Neural cell (in vitro differentiated cells): ENCODE measurements at regions not wholly inside any gene's neighbourhood (a gene's known extent, or its start where the extent isn't known, plus 50 kb on each side); places are given as distances from the start of the nearest gene placed in this dataset.

Source experiments
- H2AFZ ChIP-seq: fragments of 200-600, 300-800 bp; sonication (generic), shearing (Covaris generic); 2 replicates; pipeline ENCODE4 v1.6.0; 2014; ENCODE audit warnings: low read depth, mild to moderate bottlenecking, antibody characterized with exemption, low read length, moderate library complexity
- H3F3A ChIP-seq: fragments of 200-600 bp; shearing (Covaris generic); 2 replicates; pipeline ENCODE4 v1.6.1; 2016; ENCODE audit warnings: mild to moderate bottlenecking, moderate library complexity, mixed read lengths, antibody characterized with exemption, low read length; ENCODE audit not compliant: insufficient read depth, poor library complexity, severe bottlenecking
- H3K27ac ChIP-seq: fragments of 200-600, 300-800 bp; sonication (generic), shearing (Covaris generic); 2 replicates; pipeline ENCODE4 v1.5.1; 2014; ENCODE audit warnings: mild to moderate bottlenecking, low read length, moderate library complexity
- H3K27me3 ChIP-seq: fragments of 300-800, 200-600 bp; sonication (generic), shearing (Covaris generic); 2 replicates; pipeline ENCODE4 v1.6.0; 2014; ENCODE audit warnings: mild to moderate bottlenecking, low read depth, low read length, moderate library complexity; ENCODE audit not compliant: insufficient read depth
- H3K36me3 ChIP-seq: fragments of 300-800, 200-600 bp; sonication (generic), shearing (Covaris generic); 2 replicates; pipeline ENCODE4 v1.5.1; 2014; ENCODE audit warnings: mild to moderate bottlenecking, antibody characterized with exemption, low read length, moderate library complexity; ENCODE audit not compliant: insufficient read depth
- H3K4me2 ChIP-seq: fragments of 300-800, 200-600 bp; sonication (generic), shearing (Covaris generic); 2 replicates; pipeline ENCODE4 v1.6.0; 2014; ENCODE audit warnings: mild to moderate bottlenecking, low read length
- H3K4me3 ChIP-seq: fragments of 300-800, 200-600 bp; sonication (generic), shearing (Covaris generic); 2 replicates; pipeline ENCODE4 v1.5.1; 2014; ENCODE audit warnings: mild to moderate bottlenecking, low read length, moderate library complexity
- H3K79me2 ChIP-seq: fragments of 200-600 bp; shearing (Covaris generic); replicated peaks from 2 replicates; pipeline ENCODE4 v1.6.0; 2014; ENCODE audit warnings: mild to moderate bottlenecking, low read length, moderate library complexity; ENCODE audit not compliant: insufficient read depth
- H3K9ac ChIP-seq: fragments of 300-800, 200-600 bp; sonication (generic), shearing (Covaris generic); 2 replicates; pipeline ENCODE4 v1.6.1; 2016; ENCODE audit warnings: mild to moderate bottlenecking, low read length, mixed read lengths
- H3K9me2 ChIP-seq: fragments of 200-600 bp; shearing (Covaris generic); 2 replicates; pipeline ENCODE4 v1.6.1; 2016; ENCODE audit warnings: mild to moderate bottlenecking, low read length, mixed read lengths; ENCODE audit not compliant: insufficient read depth
- H3K9me3 ChIP-seq: fragments of 200-600, 300-800 bp; sonication (generic), shearing (Covaris generic); 2 replicates; pipeline ENCODE4 v1.6.1; 2016; ENCODE audit warnings: mild to moderate bottlenecking, mixed run types, low read length, moderate library complexity, mixed read lengths
- H4K20me1 ChIP-seq: fragments of 200-600 bp; shearing (Covaris generic); 2 replicates; pipeline ENCODE4 v1.6.1; 2016; ENCODE audit warnings: mild to moderate bottlenecking, mixed run types; ENCODE audit not compliant: insufficient read depth
- CTCF ChIP-seq: fragments of 450-650 bp; IDR thresholded peaks from 2 replicates; pipeline ENCODE4 v1.5.1; 2014; ENCODE audit warnings: antibody characterized with exemption, mild to moderate bottlenecking, moderate library complexity; ENCODE audit not compliant: poor library complexity, severe bottlenecking
- EP300 ChIP-seq: fragments of 450-650 bp; conservative IDR thresholded peaks from 2 replicates; pipeline ENCODE4 v1.6.1; 2014; ENCODE audit warnings: antibody characterized with exemption, mild to moderate bottlenecking, moderate library complexity; ENCODE audit not compliant: poor library complexity, severe bottlenecking
- EZH2 ChIP-seq: fragments of 200-600, 300-800 bp; shearing (Covaris generic), sonication (generic); IDR thresholded peaks from 2 replicates; pipeline ENCODE4 v1.6.1; 2014; ENCODE audit warnings: antibody characterized with exemption, low read length, borderline replicate concordance, mild to moderate bottlenecking; ENCODE audit not compliant: insufficient read depth, poor library complexity, severe bottlenecking
- MXI1 ChIP-seq: fragments of 450-650 bp; conservative IDR thresholded peaks from 2 replicates; pipeline ENCODE4 v1.6.1; 2014; ENCODE audit warnings: antibody characterized with exemption, mild to moderate bottlenecking; ENCODE audit not compliant: poor library complexity, severe bottlenecking
- POLR2AphosphoS5 ChIP-seq: IDR thresholded peaks from 2 replicates; pipeline ENCODE4 v1.6.1; 2012
- RAD21 ChIP-seq: fragments of 450-650 bp; conservative IDR thresholded peaks from 2 replicates; pipeline ENCODE4 v1.6.1; 2014; ENCODE audit warnings: antibody characterized with exemption, mild to moderate bottlenecking, moderate library complexity
- REST ChIP-seq: IDR thresholded peaks from 2 replicates; pipeline ENCODE4 v1.6.1; 2012; ENCODE audit warnings: borderline replicate concordance
- SMC3 ChIP-seq: fragments of 450-650 bp; conservative IDR thresholded peaks from 2 replicates; pipeline ENCODE4 v1.6.1; 2014; ENCODE audit warnings: antibody characterized with exemption, mild to moderate bottlenecking, moderate library complexity; ENCODE audit not compliant: poor library complexity
- TAF1 ChIP-seq: IDR thresholded peaks from 2 replicates; pipeline ENCODE4 v1.6.1; 2012; ENCODE audit warnings: low read depth

DNA sequence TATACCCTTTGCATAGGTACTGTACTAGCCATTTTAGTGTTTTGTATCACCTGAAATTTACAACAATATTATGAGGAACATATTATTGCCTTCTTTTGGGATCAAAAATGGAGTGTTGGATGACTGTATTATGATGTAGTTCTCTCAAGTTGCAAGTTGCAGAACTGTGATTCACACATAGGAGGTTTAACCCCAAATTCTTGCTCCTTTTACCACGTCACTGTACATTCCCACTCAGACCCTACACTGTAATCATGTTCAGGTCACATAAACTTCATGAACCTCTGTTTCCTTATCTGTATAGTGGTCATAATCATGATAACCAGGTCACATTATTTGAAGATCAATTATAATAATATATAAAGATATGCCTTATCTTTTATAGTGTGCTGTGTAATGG, 925.1 kb upstream of the TENM4 start:
- no peaks in the 10 kb centered on the region for H3K27me3 ChIP-seq
- TF ChIP-seq POLR2AphosphoS5: no peak
- no peak for TF ChIP-seq EZH2
- no peak for TF ChIP-seq MXI1
- TF ChIP-seq CTCF: no peak
- no peak for TF ChIP-seq EP300
- no peak for TF ChIP-seq RAD21
- no peak for TF ChIP-seq REST
- no peak for TF ChIP-seq TAF1
- no peak for TF ChIP-seq SMC3
- no peak overlapping the region for H2AFZ ChIP-seq
- H3K36me3 ChIP-seq: no peaks in the 10 kb centered on the region
- H3K27ac ChIP-seq: no peak overlapping the region
- no peak overlapping the region for H3K4me3 ChIP-seq
- no peaks in the 10 kb centered on the region for H3F3A ChIP-seq
- no peaks in the 10 kb centered on the region for H4K20me1 ChIP-seq
- no peaks in the 10 kb centered on the region for H3K9me2 ChIP-seq
- H3K4me2 ChIP-seq: no peak overlapping the region
- H3K9me3 ChIP-seq: no peaks in the 10 kb centered on the region
- no peak overlapping the region for H3K9ac ChIP-seq
- no peaks in the 10 kb centered on the region for H3K79me2 ChIP-seq

DNA sequence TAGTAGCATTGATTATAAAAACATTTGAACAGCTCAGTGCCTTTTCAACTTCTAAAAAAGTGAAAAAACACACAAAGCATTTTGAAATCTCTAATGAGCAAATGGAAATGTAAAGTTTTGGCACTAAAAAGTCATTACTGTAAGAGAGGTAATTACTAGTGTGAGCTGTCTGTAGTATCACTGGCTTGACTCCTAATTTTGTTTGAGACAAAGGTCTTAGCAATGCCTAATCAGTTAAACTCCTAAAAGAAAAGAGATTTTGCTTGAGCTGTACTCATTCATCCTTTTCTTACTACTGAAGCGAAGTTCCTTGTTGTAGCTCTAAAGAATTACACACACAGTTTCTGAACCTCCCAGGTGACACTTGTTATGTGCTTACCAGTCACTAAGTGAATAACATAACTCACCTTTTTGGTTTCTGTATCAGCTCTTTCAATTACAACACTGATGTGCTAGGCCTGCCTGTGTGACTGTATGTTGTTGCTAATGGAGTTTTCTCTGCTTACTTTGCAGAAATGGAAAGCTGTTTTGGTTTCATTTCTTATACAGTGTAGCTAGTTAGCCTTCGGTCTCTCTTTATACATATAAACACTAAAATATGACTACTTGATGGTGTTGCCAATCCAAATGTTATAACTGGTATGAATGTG, 924.4 kb upstream of the TENM4 start:
- no peak overlapping the region for H2AFZ ChIP-seq
- H3K9me2 ChIP-seq: no peaks in the 10 kb centered on the region
- no peaks in the 10 kb centered on the region for H4K20me1 ChIP-seq
- TF ChIP-seq EP300 (no peak), CTCF (no peak), EZH2 (no peak), TAF1 (no peak), POLR2AphosphoS5 (no peak), MXI1 (no peak), REST (no peak), SMC3 (no peak), RAD21 (no peak)
- H3K9ac ChIP-seq: no peak overlapping the region
- no peaks in the 10 kb centered on the region for H3K36me3 ChIP-seq
- no peaks in the 10 kb centered on the region for H3F3A ChIP-seq
- no peak overlapping the region for H3K4me3 ChIP-seq
- H3K79me2 ChIP-seq: no peaks in the 10 kb centered on the region
- H3K27me3 ChIP-seq: no peaks in the 10 kb centered on the region
- H3K4me2 ChIP-seq: no peak overlapping the region
- no peak overlapping the region for H3K27ac ChIP-seq
- no peaks in the 10 kb centered on the region for H3K9me3 ChIP-seq
